ENCODE measurements at regions not wholly inside any gene's neighbourhood (a gene's known extent, or its start where the extent isn't known, plus 50 kb on each side); places are given as distances from the start of the nearest gene placed in this dataset.
"Not testable (repeated sequence)": the region's sequence is repeated elsewhere in the genome, so short reads cannot be mapped to it uniquely, and the experiment has no call there.

DNA sequence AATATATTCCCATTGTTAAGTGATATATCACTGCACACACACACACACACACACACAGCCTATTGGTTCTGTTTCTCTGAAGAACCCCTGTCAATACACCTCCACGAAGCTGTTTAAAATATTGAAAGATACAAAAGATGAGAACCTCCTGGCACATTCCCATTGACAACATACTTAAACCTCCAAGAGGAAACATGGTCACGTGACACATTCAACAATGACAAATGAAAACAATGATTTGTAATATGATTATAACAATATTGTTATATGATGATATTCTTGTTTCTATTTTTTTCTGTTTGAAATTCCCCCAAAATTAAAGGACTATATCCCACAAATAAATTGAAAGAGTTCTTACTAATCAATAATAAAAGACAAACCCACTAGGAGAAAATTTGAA lies 1344.9 kb downstream of the BRD1 start:
- TF ChIP-seq RAD21 (IDR thresholded peaks at IDR 0.05; ENCODE audit: low read depth) (no peak), POLR2AphosphoS5 (IDR thresholded peaks at IDR 0.05; ENCODE audit: low read depth, low read length) (no peak), CBX3 (IDR thresholded peaks at IDR 0.05; ENCODE audit: low read depth) (no peak), SRF (IDR thresholded peaks at IDR 0.05; ENCODE audit: low read depth) (no peak)
- TF ChIP-seq, protein P1, sequence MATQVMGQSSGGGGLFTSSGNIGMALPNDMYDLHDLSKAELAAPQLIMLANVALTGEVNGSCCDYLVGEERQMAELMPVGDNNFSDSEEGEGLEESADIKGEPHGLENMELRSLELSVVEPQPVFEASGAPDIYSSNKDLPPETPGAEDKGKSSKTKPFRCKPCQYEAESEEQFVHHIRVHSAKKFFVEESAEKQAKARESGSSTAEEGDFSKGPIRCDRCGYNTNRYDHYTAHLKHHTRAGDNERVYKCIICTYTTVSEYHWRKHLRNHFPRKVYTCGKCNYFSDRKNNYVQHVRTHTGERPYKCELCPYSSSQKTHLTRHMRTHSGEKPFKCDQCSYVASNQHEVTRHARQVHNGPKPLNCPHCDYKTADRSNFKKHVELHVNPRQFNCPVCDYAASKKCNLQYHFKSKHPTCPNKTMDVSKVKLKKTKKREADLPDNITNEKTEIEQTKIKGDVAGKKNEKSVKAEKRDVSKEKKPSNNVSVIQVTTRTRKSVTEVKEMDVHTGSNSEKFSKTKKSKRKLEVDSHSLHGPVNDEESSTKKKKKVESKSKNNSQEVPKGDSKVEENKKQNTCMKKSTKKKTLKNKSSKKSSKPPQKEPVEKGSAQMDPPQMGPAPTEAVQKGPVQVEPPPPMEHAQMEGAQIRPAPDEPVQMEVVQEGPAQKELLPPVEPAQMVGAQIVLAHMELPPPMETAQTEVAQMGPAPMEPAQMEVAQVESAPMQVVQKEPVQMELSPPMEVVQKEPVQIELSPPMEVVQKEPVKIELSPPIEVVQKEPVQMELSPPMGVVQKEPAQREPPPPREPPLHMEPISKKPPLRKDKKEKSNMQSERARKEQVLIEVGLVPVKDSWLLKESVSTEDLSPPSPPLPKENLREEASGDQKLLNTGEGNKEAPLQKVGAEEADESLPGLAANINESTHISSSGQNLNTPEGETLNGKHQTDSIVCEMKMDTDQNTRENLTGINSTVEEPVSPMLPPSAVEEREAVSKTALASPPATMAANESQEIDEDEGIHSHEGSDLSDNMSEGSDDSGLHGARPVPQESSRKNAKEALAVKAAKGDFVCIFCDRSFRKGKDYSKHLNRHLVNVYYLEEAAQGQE (IDR thresholded peaks at IDR 0.05; ENCODE audit: low read depth) = no peak

DNA sequence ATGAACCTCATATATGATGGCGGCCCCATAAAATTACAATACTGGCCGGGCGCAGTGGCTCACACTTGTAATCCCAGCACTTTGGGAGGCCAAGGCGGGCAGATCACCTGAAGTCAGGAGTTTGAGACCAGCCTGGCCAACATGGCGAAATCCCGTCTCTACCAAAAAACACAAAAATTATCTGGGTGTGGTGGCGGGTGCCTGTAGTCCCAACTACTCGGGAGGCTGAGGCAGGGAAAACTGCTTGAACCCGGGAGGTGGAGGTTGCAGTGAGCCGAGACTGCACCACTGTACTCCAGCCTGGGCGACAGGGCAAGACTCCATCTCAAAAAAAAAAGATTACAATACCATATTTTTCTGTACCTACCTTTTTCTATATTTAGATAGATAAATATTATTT lies 1345.5 kb downstream of the BRD1 start:
- H3K27me3 ChIP-seq (ENCODE audit: insufficient read depth, low read length) = not testable (repeated sequence)

More for the DNA sequence above, 1344.9 kb downstream of the BRD1 start:
- BruUV-seq (replicated peaks) = no TSS peak
- no peak overlapping the region for H3K27ac ChIP-seq (ENCODE audit: low read depth, low read length)
- H3K27me3 ChIP-seq (ENCODE audit: insufficient read depth, low read length) = no peaks in the 10 kb centered on the region
- ATAC-seq = no peak
- no peak overlapping the region for H3K4me3 ChIP-seq (replicated peaks in 1 of 2; ENCODE audit: low read depth in 1 of 2, low read length in 2 of 2)
- no peak overlapping the region for H3K4me2 ChIP-seq (ENCODE audit: low read length)
- intact Hi-C loops (cut with micrococcal nuclease) = no loop called here
- ChIA-PET CTCF (no interaction called here), POLR2A (no interaction called here), RAD21 (ENCODE audit: low non-redundant PET in 1 of 2, low total read pairs in 2 of 2, uncharacterized antibody in 2 of 2, unreplicated experiment in 2 of 2) (no interaction called here)
- H3K79me2 ChIP-seq (ENCODE audit: insufficient read depth, low read length) = no peaks in the 10 kb centered on the region
- H3K4me1 ChIP-seq (ENCODE audit: control insufficient read depth in 1 of 2, insufficient read depth in 2 of 2, low read length in 2 of 2) = no peaks in the 10 kb centered on the region
- H3K9me2 ChIP-seq (ENCODE audit: insufficient read depth) = no peaks in the 10 kb centered on the region
- no peaks in the 10 kb centered on the region for H3K36me3 ChIP-seq (ENCODE audit: control insufficient read depth in 1 of 2, insufficient read depth in 2 of 2, low read length in 2 of 2)
- DNase-seq (ENCODE audit: low read depth, low spot score) = no peak
- H3K9ac ChIP-seq (ENCODE audit: low read length) = no peak overlapping the region
- no peaks in the 10 kb centered on the region; a peak in 1 of 4 replicates for H3K9me3 ChIP-seq (ENCODE audit: control insufficient read depth in 1 of 2, insufficient read depth in 1 of 2, low read depth in 1 of 2, low read length in 2 of 2)
- H4K20me1 ChIP-seq (ENCODE audit: insufficient read depth) = no peaks in the 10 kb centered on the region
- no peak overlapping the region for H2AFZ ChIP-seq (ENCODE audit: low read depth, low read length, poor library complexity, severe bottlenecking)

More for the DNA sequence above, 1345.5 kb downstream of the BRD1 start:
- H3K4me2 ChIP-seq (ENCODE audit: low read length); ATAC-seq; RAD21 ChIA-PET (ENCODE audit: low non-redundant PET in 1 of 2, low total read pairs in 2 of 2, uncharacterized antibody in 2 of 2, unreplicated experiment in 2 of 2); DNase-seq (ENCODE audit: low read depth, low spot score); H3K4me3 ChIP-seq (replicated peaks in 1 of 2; ENCODE audit: low read depth in 1 of 2, low read length in 2 of 2); CTCF ChIA-PET; POLR2A ChIA-PET; H3K9ac ChIP-seq (ENCODE audit: low read length); H3K79me2 ChIP-seq (ENCODE audit: insufficient read depth, low read length); H4K20me1 ChIP-seq (ENCODE audit: insufficient read depth); H2AFZ ChIP-seq (ENCODE audit: low read depth, low read length, poor library complexity, severe bottlenecking); H3K36me3 ChIP-seq (ENCODE audit: control insufficient read depth in 1 of 2, insufficient read depth in 2 of 2, low read length in 2 of 2); intact Hi-C loops (cut with micrococcal nuclease); H3K9me3 ChIP-seq (ENCODE audit: control insufficient read depth in 1 of 2, insufficient read depth in 1 of 2, low read depth in 1 of 2, low read length in 2 of 2); H3K27ac ChIP-seq (ENCODE audit: low read depth, low read length); H3K9me2 ChIP-seq (ENCODE audit: insufficient read depth); H3K4me1 ChIP-seq (ENCODE audit: control insufficient read depth in 1 of 2, insufficient read depth in 2 of 2, low read length in 2 of 2); BruUV-seq (replicated peaks): not testable (repeated sequence)
